K562 (cell line): ENCODE measurements at regions not wholly inside any gene's neighbourhood (a gene's known extent, or its start where the extent isn't known, plus 50 kb on each side); places are given as distances from the start of the nearest gene placed in this dataset.

ENCODE experiments used
- ATAC-seq: fragments of 200-7000 bp; cut with Tn5 transposase; 3 replicates; pipeline ENCODE4 v1.9.1; 2020; ENCODE audit warnings: moderate library complexity
- BruUV-seq: library from RNA; stranded (reverse); fragments of 400-500 nt; replicated peaks from 2 replicates; lab custom pipeline; 2021; lab: Mats Ljungman, UMichigan
- CTCF ChIA-PET: fragments of 300-600 bp; formaldehyde crosslinking; extraction: SDS; loops from one replicate; lab custom pipeline; 2021; ENCODE audit warnings: low intra/inter-chr PET ratio; lab: Yijun Ruan, JAX
- POLR2A ChIA-PET: fragments of 300-600, 350-650 bp; sonication (Branson Sonifier 250); formaldehyde crosslinking; extraction: SDS; loops from one replicate; lab custom pipeline; 2021; ENCODE audit warnings: antibody characterized with exemption, inconsistent platforms; lab: Yijun Ruan, JAX
- DNase-seq, 4 experiments: peaks; one replicate each; pipeline versions ENCODE4 v3.0.0 to v3.0.0-alpha.2; 2011 to 2018; ENCODE audit warnings: low spot score in 3 of 4, mixed read lengths in 3 of 4; ENCODE audit errors: extremely low read depth in 1 of 4
- FAIRE-seq: peaks from 2 replicates; lab custom pipeline; 2011; peaks lifted over from hg19 to GRCh38; lab: Jason Lieb, UNC
- H2AFZ ChIP-seq: 2 replicates; pipeline ENCODE4 v1.6.0; 2011; ENCODE audit warnings: low read depth, low read length, control low read depth, inconsistent platforms
- H3K27ac ChIP-seq: fragments of 200-600 bp; 3 replicates; pipeline ENCODE4 v1.8.0; 2011; ENCODE audit warnings: low read depth, mild to moderate bottlenecking, control low read depth, inconsistent platforms, low read length, moderate library complexity, mixed read lengths; ENCODE audit errors: extremely low read depth
- H3K27me3 ChIP-seq, 2 experiments: fragments of 300-600 bp in 1 of 2; 2 replicates in 1 of 2; 3 replicates in 1 of 2; pipeline versions ENCODE4 v1.6.0 to v1.8.0; 2011; ENCODE audit warnings: inconsistent platforms in 2 of 2, low read length in 2 of 2, mild to moderate bottlenecking in 1 of 2, mixed read lengths in 1 of 2, moderate library complexity in 1 of 2; ENCODE audit not compliant: control insufficient read depth in 2 of 2, insufficient read depth in 2 of 2
- H3K36me3 ChIP-seq: fragments of 300-600 bp; 3 replicates; pipeline ENCODE4 v1.8.0; 2011; ENCODE audit warnings: mild to moderate bottlenecking, low read length, inconsistent platforms; ENCODE audit not compliant: control insufficient read depth, insufficient read depth
- H3K4me1 ChIP-seq, 2 experiments: fragments of 200-600 bp in 1 of 2; replicated peaks in 1 of 2; 2 replicates in 1 of 2; 3 replicates in 1 of 2; pipeline versions ENCODE4 v1.5.1 to v1.8.0; 2011; ENCODE audit warnings: inconsistent platforms in 2 of 2, low read length in 2 of 2, mild to moderate bottlenecking in 1 of 2, mixed read lengths in 1 of 2, moderate library complexity in 1 of 2; ENCODE audit not compliant: control insufficient read depth in 2 of 2, insufficient read depth in 2 of 2
- H3K4me2 ChIP-seq: 2 replicates; pipeline ENCODE4 v1.6.1; 2011; ENCODE audit warnings: low read length, control low read depth, inconsistent platforms, mixed read lengths; ENCODE audit not compliant: insufficient read depth
- H3K4me3 ChIP-seq: fragments of 200-600 bp; sonication (generic), shearing (Covaris generic); 2 replicates; pipeline ENCODE4 v1.5.1; 2016; ENCODE audit warnings: control low read depth, inconsistent platforms
- H3K79me2 ChIP-seq: fragments of 200-600 bp; 3 replicates; pipeline ENCODE4 v1.8.0; 2011; ENCODE audit warnings: low read length, inconsistent platforms; ENCODE audit not compliant: control insufficient read depth, insufficient read depth
- H3K9ac ChIP-seq, 2 experiments: 2 replicates each; pipeline versions ENCODE4 v1.6.0 to v1.6.1; 2011; ENCODE audit warnings: low read depth in 2 of 2, low read length in 2 of 2, control low read depth in 1 of 2, inconsistent platforms in 1 of 2, mild to moderate bottlenecking in 1 of 2, mixed read lengths in 1 of 2; ENCODE audit not compliant: insufficient read depth in 1 of 2
- H3K9me1 ChIP-seq: one replicate; pipeline ENCODE4 v1.6.0; 2011; ENCODE audit warnings: inconsistent platforms, mild to moderate bottlenecking, low read length, moderate library complexity; ENCODE audit not compliant: control insufficient read depth, insufficient read depth
- H3K9me3 ChIP-seq: replicated peaks from 2 replicates; pipeline ENCODE4 v1.5.1; 2011; ENCODE audit warnings: low read depth, low read length, inconsistent platforms; ENCODE audit not compliant: control insufficient read depth, insufficient read depth
- H4K20me1 ChIP-seq: replicated peaks from 2 replicates; pipeline ENCODE4 v1.6.1; 2011; ENCODE audit warnings: low read length, inconsistent platforms, mixed read lengths; ENCODE audit not compliant: control insufficient read depth, insufficient read depth
- ARID1B ChIP-seq: fragments of 450-650 bp; IDR thresholded peaks from 2 replicates; pipeline ENCODE4 v1.6.1; 2016; ENCODE audit warnings: antibody characterized with exemption, mild to moderate bottlenecking, inconsistent platforms
- ARID3B ChIP-seq: fragments of 250-450 bp; sonication (Bioruptor Pico); IDR thresholded peaks from 2 replicates; pipeline ENCODE4 v1.4.0; 2020; ENCODE audit warnings: borderline replicate concordance
- HSF4 ChIP-seq: fragments of 250-450 bp; sonication (Bioruptor Pico); IDR thresholded peaks from 2 replicates; pipeline ENCODE4 v2.1.2; 2022; ENCODE audit warnings: mild to moderate bottlenecking, moderate library complexity, borderline replicate concordance
- MCM3 ChIP-seq: fragments of 450-650 bp; IDR thresholded peaks from 2 replicates; pipeline ENCODE4 v1.6.1; 2016
- POLR3A ChIP-seq: IDR thresholded peaks from 2 replicates; pipeline ENCODE4 v1.6.1; 2011; ENCODE audit warnings: borderline replicate concordance, mild to moderate bottlenecking, moderate library complexity; ENCODE audit not compliant: insufficient read length, insufficient read depth; ENCODE audit errors: extremely low read depth
- RNF219 ChIP-seq: fragments of 250-450 bp; sonication (Bioruptor Pico); IDR thresholded peaks from 2 replicates; pipeline ENCODE4 v1.5.0; 2022; ENCODE audit warnings: mild to moderate bottlenecking
- SAP30 ChIP-seq: fragments of 200-600 bp; sonication (generic); IDR thresholded peaks from 2 replicates; pipeline ENCODE4 v1.6.1; 2012; ENCODE audit warnings: borderline replicate concordance, low read depth, mild to moderate bottlenecking, moderate library complexity, low read length, control low read depth, inconsistent platforms; ENCODE audit not compliant: insufficient read depth, poor library complexity, severe bottlenecking
- SIN3A ChIP-seq, 2 experiments: fragments of 150-350 bp in 1 of 2; IDR thresholded peaks; 2 replicates each; pipeline ENCODE4 v1.6.1; 2011 to 2016; ENCODE audit warnings: borderline replicate concordance in 2 of 2, low read depth in 2 of 2, low read length in 2 of 2, mild to moderate bottlenecking in 2 of 2, moderate library complexity in 2 of 2; ENCODE audit not compliant: control insufficient read depth in 1 of 2
- SRSF7 ChIP-seq: fragments of 200-400 bp; formaldehyde crosslinking; optimal IDR thresholded peaks from 2 replicates; pipeline ENCODE3; 2017; ENCODE audit warnings: mild to moderate bottlenecking, low read depth, low read length
- STAT6 ChIP-seq: sonication (generic); formaldehyde crosslinking; IDR thresholded peaks from 2 replicates; pipeline ENCODE4 v1.8.1; 2023; ENCODE audit warnings: mild to moderate bottlenecking, missing genetic modification reagents
- XRCC3 ChIP-seq: fragments of 450-650 bp; IDR thresholded peaks from 2 replicates; pipeline ENCODE4 v1.6.1; 2017; ENCODE audit warnings: mild to moderate bottlenecking, moderate library complexity
- ZFP30 ChIP-seq: fragments of 250-450 bp; sonication (Bioruptor Pico); IDR thresholded peaks from 2 replicates; pipeline ENCODE4 v1.8.0; 2022; ENCODE audit warnings: moderate library complexity, mild to moderate bottlenecking, inconsistent platforms, borderline replicate concordance
- ZNF354B ChIP-seq: fragments of 250-450 bp; sonication (Bioruptor Pico); IDR thresholded peaks from 2 replicates; pipeline ENCODE4 v1.4.0; 2020
- in situ Hi-C: fragments of 300-500 bp; cut with MboI; formaldehyde crosslinking; loops from 4 replicates; pipeline ENCODE4 v1.15.0; 2018; ENCODE audit warnings: inconsistent platforms, mixed read lengths
- intact Hi-C: fragments of 100-400 bp; cut with micrococcal nuclease; formaldehyde crosslinking; loops from 2 replicates; pipeline ENCODE4 v1.14.2; 2022
- TF ChIP-seq, protein P1 (sequence below): IDR thresholded peaks from 3 replicates; pipeline ENCODE4 v1.6.1; 2011; ENCODE audit warnings: borderline replicate concordance, mild to moderate bottlenecking; ENCODE audit not compliant: insufficient read length, insufficient read depth

DNA sequence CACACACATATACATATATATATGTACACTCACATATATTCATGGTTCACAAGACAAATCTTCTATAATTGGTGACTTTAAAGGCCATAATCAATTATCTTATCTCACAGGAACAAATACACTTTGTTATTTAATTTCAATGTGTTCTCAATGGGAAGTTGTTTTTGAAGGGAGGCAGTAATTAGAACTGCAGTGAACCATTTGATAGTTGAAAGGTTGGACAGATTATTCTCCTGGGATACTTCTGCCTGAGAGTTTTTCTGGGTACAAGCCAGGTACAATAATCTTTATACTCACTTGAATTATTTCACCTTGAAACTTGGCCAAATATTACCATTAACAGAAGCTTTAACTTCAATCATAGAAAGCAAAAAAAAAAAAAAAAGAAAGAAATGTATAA, 546.6 kb upstream of the LRRTM4 start:
- H3K27ac ChIP-seq, result no peak overlapping the region
- CTCF ChIA-PET, result no interaction called here
- no peaks in the 10 kb centered on the region for H3K79me2 ChIP-seq
- in situ Hi-C loops (no loop called here), intact Hi-C loops (no loop called here)
- H2AFZ ChIP-seq, result no peak overlapping the region
- H3K4me2 ChIP-seq, result no peak overlapping the region
- H3K4me1 ChIP-seq, result no peaks in the 10 kb centered on the region
- no peak for TF ChIP-seq ARID1B
- TF ChIP-seq RNF219 (CRISPR knock-in tag), result no peak
- TF ChIP-seq HSF4 (CRISPR knock-in tag), result no peak
- TF ChIP-seq MCM3, result no peak
- TF ChIP-seq ZFP30 (CRISPR knock-in tag), result no peak
- no peak for TF ChIP-seq ZNF354B (CRISPR knock-in tag)
- no peak for TF ChIP-seq STAT6 (CRISPR knock-in tag)
- no peak for TF ChIP-seq SAP30
- no peak for TF ChIP-seq SRSF7
- TF ChIP-seq POLR3A, result no peak
- no peak for TF ChIP-seq SIN3A (IDR thresholded peaks at IDR 0.05; ENCODE audit: borderline replicate concordance in 2 of 2, control insufficient read depth in 1 of 2, low read depth in 2 of 2, low read length in 2 of 2)
- TF ChIP-seq XRCC3, result no peak
- TF ChIP-seq ARID3B, result no peak
- TF ChIP-seq, protein P1, sequence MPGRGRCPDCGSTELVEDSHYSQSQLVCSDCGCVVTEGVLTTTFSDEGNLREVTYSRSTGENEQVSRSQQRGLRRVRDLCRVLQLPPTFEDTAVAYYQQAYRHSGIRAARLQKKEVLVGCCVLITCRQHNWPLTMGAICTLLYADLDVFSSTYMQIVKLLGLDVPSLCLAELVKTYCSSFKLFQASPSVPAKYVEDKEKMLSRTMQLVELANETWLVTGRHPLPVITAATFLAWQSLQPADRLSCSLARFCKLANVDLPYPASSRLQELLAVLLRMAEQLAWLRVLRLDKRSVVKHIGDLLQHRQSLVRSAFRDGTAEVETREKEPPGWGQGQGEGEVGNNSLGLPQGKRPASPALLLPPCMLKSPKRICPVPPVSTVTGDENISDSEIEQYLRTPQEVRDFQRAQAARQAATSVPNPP, result no peak
- POLR2A ChIA-PET, result no interaction called here
- no peak overlapping the region for H3K4me3 ChIP-seq
- no peaks in the 10 kb centered on the region for H3K27me3 ChIP-seq
- DNase-seq (no peak), FAIRE-seq (no peak), ATAC-seq (no peak)
- BruUV-seq, result no TSS peak
- no peaks in the 10 kb centered on the region for H3K36me3 ChIP-seq
- no peaks in the 10 kb centered on the region for H3K9me1 ChIP-seq
- no peaks in the 10 kb centered on the region for H3K9me3 ChIP-seq
- no peak overlapping the region for H3K9ac ChIP-seq
- no peaks in the 10 kb centered on the region for H4K20me1 ChIP-seq
